H1 (cell line): ENCODE measurements at regions not wholly inside any gene's neighbourhood (a gene's known extent, or its start where the extent isn't known, plus 50 kb on each side); places are given as distances from the start of the nearest gene placed in this dataset.
A peak's percentile ranks its signal among the peaks of the same experiment; 100 is the strongest.

Experiments
- CTCF ChIA-PET: fragments of 300-600 bp; sonication (Branson Sonifier 250); formaldehyde crosslinking; loops from one replicate; lab custom pipeline; 2021; ENCODE audit not compliant: partially characterized antibody; lab: Charles Lee
- POLR2A ChIA-PET: fragments of 300-600 bp; sonication (Branson Sonifier 250); formaldehyde crosslinking; loops from one replicate; lab custom pipeline; 2021; ENCODE audit warnings: inconsistent platforms; ENCODE audit not compliant: partially characterized antibody; lab: Charles Lee
- DNase-seq, 2 experiments: peaks; one replicate each; pipeline versions ENCODE4 v3.0.0 to v3.0.0-alpha.2; 2010 to 2022; ENCODE audit warnings: low spot score in 2 of 2, low read depth in 1 of 2, mixed read lengths in 1 of 2
- FAIRE-seq: peaks from 2 replicates; lab custom pipeline; 2011; peaks lifted over from hg19 to GRCh38; lab: Jason Lieb, UNC
- H2AFZ ChIP-seq: 2 replicates; pipeline ENCODE4 v1.8.1; 2012; ENCODE audit warnings: low read length, inconsistent platforms
- H2AK5ac ChIP-seq: 2 replicates; pipeline ENCODE4 v1.6.1; 2013; ENCODE audit warnings: low read depth, low read length
- H2BK120ac ChIP-seq: replicated peaks from 2 replicates; pipeline ENCODE3; 2013; ENCODE audit warnings: low read depth, low read length, inconsistent platforms
- H2BK12ac ChIP-seq: 2 replicates; pipeline ENCODE4 v1.6.1; 2013; ENCODE audit warnings: low read depth, low read length
- H2BK15ac ChIP-seq: 2 replicates; pipeline ENCODE4 v1.6.1; 2013; ENCODE audit warnings: low read length
- H2BK20ac ChIP-seq: 2 replicates; pipeline ENCODE4 v1.6.1; 2013; ENCODE audit warnings: low read length
- H2BK5ac ChIP-seq: 2 replicates; pipeline ENCODE4 v1.6.1; 2013; ENCODE audit warnings: low read depth, low read length
- H3K14ac ChIP-seq: 2 replicates; pipeline ENCODE4 v1.6.1; 2013; ENCODE audit warnings: inconsistent platforms; ENCODE audit not compliant: insufficient read length
- H3K18ac ChIP-seq: 2 replicates; pipeline ENCODE4 v1.6.1; 2013; ENCODE audit warnings: low read length; ENCODE audit errors: extremely low read depth
- H3K23ac ChIP-seq: 2 replicates; pipeline ENCODE4 v1.6.1; 2013; ENCODE audit warnings: inconsistent platforms; ENCODE audit not compliant: insufficient read length
- H3K23me2 ChIP-seq: 2 replicates; pipeline ENCODE4 v1.6.1; 2013; ENCODE audit warnings: low read depth, low read length
- H3K27ac ChIP-seq: 2 replicates; pipeline ENCODE4 v1.6.1; 2011; ENCODE audit warnings: low read depth, low read length, inconsistent platforms
- H3K27me3 ChIP-seq, 4 experiments: replicated peaks in 1 of 4; 1 replicate in 1 of 4; 2 replicates in 3 of 4; pipeline versions ENCODE4 v1.6.1 to v1.8.1; 2011 to 2013; ENCODE audit warnings: low read length in 3 of 4, mild to moderate bottlenecking in 3 of 4, inconsistent platforms in 2 of 4, mixed read lengths in 2 of 4, moderate library complexity in 1 of 4; ENCODE audit not compliant: control insufficient read depth in 3 of 4, insufficient read depth in 3 of 4; ENCODE audit errors: extremely low read depth in 1 of 4
- H3K36me3 ChIP-seq, 4 experiments: 2 replicates each; pipeline versions ENCODE4 v1.6.1 to v1.8.1; 2011 to 2013; ENCODE audit warnings: mild to moderate bottlenecking in 4 of 4, low read length in 3 of 4, moderate library complexity in 2 of 4, control low read depth in 1 of 4, inconsistent platforms in 1 of 4; ENCODE audit not compliant: insufficient read depth in 4 of 4, control insufficient read depth in 2 of 4
- H3K4ac ChIP-seq: replicated peaks from 2 replicates; pipeline ENCODE3; 2013; ENCODE audit warnings: low read length, low read depth, mixed read lengths, inconsistent platforms; ENCODE audit not compliant: insufficient read length
- H3K4me1 ChIP-seq, 4 experiments: replicated peaks in 1 of 4; 1 replicate in 1 of 4; 2 replicates in 3 of 4; pipeline versions ENCODE4 v1.6.1 to v1.8.1; 2011 to 2013; ENCODE audit warnings: low read length in 3 of 4, inconsistent platforms in 2 of 4, mixed read lengths in 1 of 4; ENCODE audit not compliant: insufficient read depth in 4 of 4, control insufficient read depth in 3 of 4
- H3K4me2 ChIP-seq, 2 experiments: 2 replicates each; pipeline versions ENCODE4 v1.6.1 to v1.8.1; 2011 to 2013; ENCODE audit warnings: low read depth in 2 of 2, low read length in 2 of 2, control low read depth in 1 of 2, inconsistent platforms in 1 of 2, mild to moderate bottlenecking in 1 of 2; ENCODE audit not compliant: insufficient read depth in 1 of 2
- H3K4me3 ChIP-seq, 4 experiments: fragments of 200-600, 300-600 bp in 1 of 4; sonication (generic), shearing (Covaris generic), sonication (Bioruptor Twin) in 1 of 4; 2 replicates each; pipeline versions ENCODE4 v1.5.1 to v1.8.1; 2011 to 2016; ENCODE audit warnings: low read length in 4 of 4, low read depth in 3 of 4, control low read depth in 2 of 4, inconsistent platforms in 2 of 4, mild to moderate bottlenecking in 2 of 4, mixed read lengths in 1 of 4, moderate library complexity in 1 of 4; ENCODE audit not compliant: insufficient read depth in 2 of 4; ENCODE audit errors: extremely low read depth in 1 of 4
- H3K56ac ChIP-seq: replicated peaks from 2 replicates; pipeline ENCODE3; 2013; ENCODE audit warnings: low read depth, mild to moderate bottlenecking, mixed read lengths, low read length, inconsistent platforms; ENCODE audit not compliant: insufficient read length
- H3K79me1 ChIP-seq: 2 replicates; pipeline ENCODE4 v1.6.1; 2013; ENCODE audit warnings: low read depth, low read length, control low read depth
- H3K79me2 ChIP-seq, 2 experiments: 2 replicates each; pipeline versions ENCODE4 v1.6.1 to v1.8.1; 2012 to 2013; ENCODE audit warnings: low read length in 2 of 2, mild to moderate bottlenecking in 2 of 2, inconsistent platforms in 1 of 2; ENCODE audit not compliant: insufficient read depth in 2 of 2, control insufficient read depth in 1 of 2
- H3K9ac ChIP-seq, 4 experiments: replicated peaks in 1 of 4; 1 replicate in 1 of 4; 2 replicates in 3 of 4; pipeline versions ENCODE4 v1.6.1 to v1.8.1; 2011 to 2013; ENCODE audit warnings: low read depth in 3 of 4, low read length in 3 of 4, control low read depth in 2 of 4, mild to moderate bottlenecking in 2 of 4, moderate library complexity in 2 of 4, inconsistent platforms in 1 of 4; ENCODE audit errors: extremely low read depth in 1 of 4
- H3K9me3 ChIP-seq, 2 experiments: 2 replicates each; pipeline versions ENCODE4 v1.6.1 to v1.8.1; 2012 to 2013; ENCODE audit warnings: mild to moderate bottlenecking in 2 of 2, moderate library complexity in 2 of 2, control low read depth in 1 of 2, inconsistent platforms in 1 of 2, low read depth in 1 of 2, low read length in 1 of 2, mixed read lengths in 1 of 2; ENCODE audit not compliant: insufficient read depth in 2 of 2
- H4K20me1 ChIP-seq, 2 experiments: replicated peaks in 1 of 2; 2 replicates each; pipeline versions ENCODE3 to v1.8.1; 2011 to 2013; ENCODE audit warnings: inconsistent platforms in 2 of 2, low read length in 2 of 2, mild to moderate bottlenecking in 1 of 2; ENCODE audit not compliant: insufficient read depth in 2 of 2, control insufficient read depth in 1 of 2
- H4K5ac ChIP-seq: 2 replicates; pipeline ENCODE4 v1.6.1; 2013; ENCODE audit warnings: low read length, low read depth, mixed read lengths, inconsistent platforms; ENCODE audit not compliant: insufficient read length
- H4K8ac ChIP-seq: 2 replicates; pipeline ENCODE4 v1.8.0; 2013; ENCODE audit warnings: mild to moderate bottlenecking, moderate library complexity, low read length, inconsistent platforms; ENCODE audit not compliant: insufficient read depth; ENCODE audit errors: extremely low read depth
- H4K91ac ChIP-seq: replicated peaks from 2 replicates; pipeline ENCODE3; 2013; ENCODE audit warnings: low read length, mixed read lengths, inconsistent platforms; ENCODE audit not compliant: insufficient read length
- EZH2 ChIP-seq: fragments of 200-600 bp; sonication (generic); IDR thresholded peaks from 2 replicates; pipeline ENCODE4 v1.7.1; 2012; ENCODE audit warnings: low read depth, mild to moderate bottlenecking, moderate library complexity, low read length, inconsistent platforms; ENCODE audit not compliant: severe bottlenecking
- SUZ12 ChIP-seq: fragments of 200-600 bp; sonication (generic); IDR thresholded peaks from 2 replicates; pipeline ENCODE4 v1.6.1; 2012; ENCODE audit warnings: mild to moderate bottlenecking, inconsistent platforms, low read length, moderate library complexity, mixed read lengths
- WGBS, 2 experiments: shearing (Covaris generic) in 1 of 2; methylation state at CpG; one replicate each; pipeline versions ENCODE4 v1.1.6 to v1.1.7; 2013 to 2015; ENCODE audit warnings: low lambda C conversion rate in 2 of 2, mixed read lengths in 2 of 2, inconsistent platforms in 1 of 2, low coverage in 1 of 2, missing lambda C conversion rate in 1 of 2; ENCODE audit not compliant: insufficient replicate concordance in 2 of 2, insufficient coverage in 1 of 2, insufficient read length in 1 of 2; ENCODE audit errors: extremely low coverage in 1 of 2, missing lambda C conversion rate in 1 of 2; 5-methylcytosine and 5-hydroxymethylcytosine counted together

DNA sequence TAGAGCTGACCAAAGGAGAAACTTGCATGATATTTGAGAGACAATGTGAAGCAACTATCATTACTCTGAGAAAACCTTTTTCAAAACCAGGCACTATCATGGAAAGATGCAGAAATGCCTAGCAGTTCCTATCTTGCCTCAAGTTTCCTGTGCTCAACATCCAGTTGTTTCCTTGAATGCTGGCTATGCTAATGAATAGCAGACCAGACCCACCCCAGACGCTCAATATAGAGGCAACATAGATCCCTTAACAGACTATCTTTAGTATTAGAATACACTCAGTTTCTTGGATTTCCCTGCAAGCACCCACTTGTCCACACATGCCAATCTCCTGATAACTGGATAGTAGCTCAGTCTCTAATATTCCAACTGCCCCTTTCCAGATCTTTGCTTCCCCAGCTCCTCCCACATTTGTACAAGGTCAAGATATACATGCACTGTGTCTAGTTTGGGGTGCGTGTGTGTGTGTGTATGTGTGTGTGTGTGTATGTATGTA, 93.3 kb upstream of the PCSK5 start:
- Histone ChIP-seq H4K91ac (no peak overlapping the region), H2BK20ac (no peak overlapping the region), H2AFZ (peak overlapping the region; percentile 45; the same call in 1 of the 2 replicates), H4K5ac (no peak overlapping the region), H3K23me2 (no peaks in the 10 kb centered on the region), H3K79me1 (no peaks in the 10 kb centered on the region), H2BK15ac (no peak overlapping the region), H2BK5ac (no peak overlapping the region), H3K4me1 (no peaks in the 10 kb centered on the region), H3K18ac (no peak overlapping the region), H4K20me1 (no peaks in the 10 kb centered on the region), H3K23ac (no peak overlapping the region), H3K4me3 (no peak overlapping the region), H2AK5ac (no peak overlapping the region), H3K27me3 (no peaks in the 10 kb centered on the region), H3K27ac (no peak overlapping the region), H3K56ac (no peak overlapping the region), H3K9ac (no peak overlapping the region), H2BK12ac (no peak overlapping the region), H3K4me2 (no peak overlapping the region), H3K4ac (no peak overlapping the region), H3K9me3 (no peaks in the 10 kb centered on the region; a peak in 1 of 4 replicates), H4K8ac (no peak overlapping the region), H3K14ac (no peak overlapping the region), H2BK120ac (no peak overlapping the region), H3K79me2 (no peaks in the 10 kb centered on the region), H3K36me3 (no peaks in the 10 kb centered on the region)
- POLR2A ChIA-PET, result no interaction called here
- no peak for FAIRE-seq
- no peak for DNase-seq
- 88% methylated on average over 2 of the region's 2 CpGs; no CpG with 5 or more reads in 1 of the 2 experiments for WGBS, 2 experiments
- CTCF ChIA-PET, result interaction anchor here (0.6 kb wide), 1 partner anchor 40 kb away, joined by 3 read pairs; no protein-coding TSS in a partner anchor
- no peak for TF ChIP-seq EZH2
- no peak for TF ChIP-seq SUZ12
